DND-41 (cell line): ENCODE measurements at regions not wholly inside any gene's neighbourhood (a gene's known extent, or its start where the extent isn't known, plus 50 kb on each side); places are given as distances from the start of the nearest gene placed in this dataset.

Experiments
- CTCF ChIP-seq: IDR thresholded peaks from 2 replicates; pipeline ENCODE4 v1.5.1; 2012; ENCODE audit warnings: borderline replicate concordance, low read length, moderate library complexity, mild to moderate bottlenecking; ENCODE audit not compliant: poor library complexity, severe bottlenecking; ENCODE audit errors: extremely low read depth
- EZH2 ChIP-seq: IDR thresholded peaks from 3 replicates; pipeline ENCODE4 v1.6.1; 2012; ENCODE audit warnings: borderline replicate concordance, low read depth, mild to moderate bottlenecking, moderate library complexity, low read length, inconsistent platforms; ENCODE audit not compliant: severe bottlenecking

- TF ChIP-seq EZH2: no peak
- no peak for TF ChIP-seq CTCF
Observed at GRCh38 chr3:166064476-166064875, 227.3 kb upstream of the BCHE start.
